Fibroblast of the aortic adventitia (primary cell): ENCODE measurements at regions not wholly inside any gene's neighbourhood (a gene's known extent, or its start where the extent isn't known, plus 50 kb on each side); places are given as distances from the start of the nearest gene placed in this dataset.

Experiments used
- DNase-seq: peaks from one replicate; pipeline ENCODE4 v3.0.0-alpha.2; 2010; ENCODE audit warnings: low read depth
- H3K4me3 ChIP-seq: 2 replicates; pipeline ENCODE4 v1.5.1; 2011; ENCODE audit warnings: low read depth, mild to moderate bottlenecking, control low read depth, low read length, moderate library complexity
- TF ChIP-seq, protein P1 (sequence below): IDR thresholded peaks from 2 replicates; pipeline ENCODE4 v1.5.1; 2011; ENCODE audit warnings: mild to moderate bottlenecking, low read length, control low read depth, inconsistent platforms; ENCODE audit not compliant: insufficient read depth

DNA sequence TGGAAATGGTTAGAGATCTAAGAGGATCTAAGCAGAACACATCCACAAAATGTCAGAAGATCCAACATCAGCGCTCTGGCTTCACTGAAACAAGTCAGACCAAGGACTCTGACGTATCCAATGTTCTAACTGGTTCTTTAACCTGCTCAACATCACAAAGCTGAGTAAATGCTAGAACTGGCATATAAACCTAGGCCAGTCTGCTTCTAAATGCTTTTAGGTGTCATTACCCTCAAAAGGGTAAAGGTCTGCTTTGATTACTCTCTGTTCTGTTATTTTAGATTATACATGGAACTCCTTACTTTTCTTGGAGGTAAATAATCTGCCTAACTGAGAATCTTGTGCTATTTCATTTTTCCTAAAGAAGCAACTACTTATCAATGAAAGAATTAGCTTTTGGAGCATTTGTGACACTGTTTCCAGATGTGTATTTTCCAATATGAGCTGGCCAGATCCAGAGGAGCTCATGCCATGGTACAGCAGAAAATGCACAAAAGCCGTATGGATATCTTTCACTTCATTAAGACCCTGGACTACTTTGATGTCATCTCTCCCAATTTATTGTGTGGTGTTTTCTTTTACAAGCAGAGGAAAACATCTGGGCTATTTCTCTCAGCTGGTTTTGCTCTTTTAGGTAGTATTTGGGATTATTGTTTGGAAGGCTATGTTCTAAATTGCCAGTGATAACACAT lies 123.5 kb downstream of the RASGEF1B start:
- DNase-seq: no peak
- TF ChIP-seq, protein P1, sequence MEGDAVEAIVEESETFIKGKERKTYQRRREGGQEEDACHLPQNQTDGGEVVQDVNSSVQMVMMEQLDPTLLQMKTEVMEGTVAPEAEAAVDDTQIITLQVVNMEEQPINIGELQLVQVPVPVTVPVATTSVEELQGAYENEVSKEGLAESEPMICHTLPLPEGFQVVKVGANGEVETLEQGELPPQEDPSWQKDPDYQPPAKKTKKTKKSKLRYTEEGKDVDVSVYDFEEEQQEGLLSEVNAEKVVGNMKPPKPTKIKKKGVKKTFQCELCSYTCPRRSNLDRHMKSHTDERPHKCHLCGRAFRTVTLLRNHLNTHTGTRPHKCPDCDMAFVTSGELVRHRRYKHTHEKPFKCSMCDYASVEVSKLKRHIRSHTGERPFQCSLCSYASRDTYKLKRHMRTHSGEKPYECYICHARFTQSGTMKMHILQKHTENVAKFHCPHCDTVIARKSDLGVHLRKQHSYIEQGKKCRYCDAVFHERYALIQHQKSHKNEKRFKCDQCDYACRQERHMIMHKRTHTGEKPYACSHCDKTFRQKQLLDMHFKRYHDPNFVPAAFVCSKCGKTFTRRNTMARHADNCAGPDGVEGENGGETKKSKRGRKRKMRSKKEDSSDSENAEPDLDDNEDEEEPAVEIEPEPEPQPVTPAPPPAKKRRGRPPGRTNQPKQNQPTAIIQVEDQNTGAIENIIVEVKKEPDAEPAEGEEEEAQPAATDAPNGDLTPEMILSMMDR: no peak
- H3K4me3 ChIP-seq: no peak overlapping the region

DNA sequence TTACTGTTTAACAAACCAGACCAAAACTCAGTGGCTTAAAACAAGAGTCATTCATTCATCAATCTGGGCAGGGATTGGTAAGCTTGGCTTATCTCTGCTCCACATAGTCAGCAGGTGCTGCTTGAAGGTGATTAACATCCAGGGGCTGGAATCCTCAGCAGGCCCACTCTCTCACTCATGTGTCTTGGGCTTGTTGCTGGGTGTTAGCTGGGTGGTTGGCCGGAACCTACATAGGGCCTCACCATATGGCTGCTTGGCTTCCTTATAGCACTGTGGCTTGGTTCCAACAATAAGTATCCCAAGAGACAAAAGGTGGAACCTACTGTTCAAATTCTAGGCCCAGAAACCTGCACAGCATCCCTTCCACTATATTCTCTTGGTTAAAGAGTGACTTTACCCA lies 125.0 kb downstream of the RASGEF1B start:
- TF ChIP-seq, protein P1: no peak
- no peak for DNase-seq
- no peak overlapping the region for H3K4me3 ChIP-seq

GRCh38 chr4:81343536-81343935 lies 128.2 kb downstream of the RASGEF1B start:
- no peak for DNase-seq
- no peak overlapping the region for H3K4me3 ChIP-seq
- TF ChIP-seq, protein P1: no peak

DNA sequence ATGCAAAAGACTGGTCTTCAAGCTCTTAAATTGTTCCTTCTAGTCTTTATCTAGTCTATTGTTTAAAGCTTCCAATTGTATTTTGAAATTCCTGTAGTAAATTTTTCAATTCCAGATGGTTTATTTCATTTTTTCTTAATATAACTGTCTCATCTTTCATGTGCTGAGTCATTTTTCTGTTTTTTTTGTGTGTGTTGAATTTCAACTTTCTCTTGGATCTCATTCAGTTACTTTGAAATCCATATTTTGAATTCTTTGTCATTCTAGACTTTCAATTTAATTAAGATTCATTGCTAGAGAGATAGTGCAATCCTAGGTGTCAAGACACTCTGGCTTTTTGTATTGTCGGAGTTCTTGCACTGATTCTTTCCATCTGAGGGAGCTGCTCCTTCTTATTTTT lies 128.0 kb upstream of the PRKG2 start:
- DNase-seq: peak; percentile 19
- H3K4me3 ChIP-seq: no peak overlapping the region
- TF ChIP-seq, protein P1: no peak

- TF ChIP-seq, protein P1: no peak
- no peak overlapping the region for H3K4me3 ChIP-seq
- DNase-seq: no peak
Measured at GRCh38 chr4:81337211-81337610, 122.2 kb upstream of the PRKG2 start.

- TF ChIP-seq, protein P1: no peak
- DNase-seq: no peak
- H3K4me3 ChIP-seq: no peak overlapping the region
Measured at GRCh38 chr4:81335122-81335912, 120.3 kb upstream of the PRKG2 start.
